ENCODE measurements at regions not wholly inside any gene's neighbourhood (a gene's known extent, or its start where the extent isn't known, plus 50 kb on each side); places are given as distances from the start of the nearest gene placed in this dataset.

DNA sequence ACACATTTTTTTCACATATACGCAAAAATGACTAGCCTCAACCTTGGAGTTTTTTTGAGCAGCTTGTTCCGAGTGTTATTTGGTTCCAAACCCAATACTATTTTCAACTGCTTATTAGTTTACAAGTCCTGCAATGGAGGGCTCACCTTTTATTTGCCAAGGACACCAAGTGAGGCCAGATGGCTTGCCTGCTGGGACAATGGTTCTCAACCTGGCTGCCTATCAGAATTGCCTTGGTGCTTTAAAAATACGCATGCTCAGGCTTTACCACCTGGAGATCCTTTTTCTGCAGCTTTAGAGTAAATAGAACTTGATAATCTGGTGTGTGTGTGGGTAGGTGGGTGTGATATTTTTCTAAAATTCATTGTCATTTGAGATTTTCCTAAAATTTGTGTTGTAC, 276.8 kb downstream of the MTERF1 start:
- Histone ChIP-seq H3K27me3 (no peaks in the 10 kb centered on the region), H3K27ac (no peak overlapping the region), H3K9me3 (no peaks in the 10 kb centered on the region), H3K4me1 (no peaks in the 10 kb centered on the region), H3K36me3 (ENCODE audit: low read depth, missing control alignments) (no peaks in the 10 kb centered on the region), H3K4me3 (no peak overlapping the region)
- intact Hi-C loops (cut with DNase I; ENCODE audit: low total_unique reads): no loop called here
- no peak for TF ChIP-seq POLR2A (IDR thresholded peaks at IDR 0.05)
- TF ChIP-seq, protein P1, sequence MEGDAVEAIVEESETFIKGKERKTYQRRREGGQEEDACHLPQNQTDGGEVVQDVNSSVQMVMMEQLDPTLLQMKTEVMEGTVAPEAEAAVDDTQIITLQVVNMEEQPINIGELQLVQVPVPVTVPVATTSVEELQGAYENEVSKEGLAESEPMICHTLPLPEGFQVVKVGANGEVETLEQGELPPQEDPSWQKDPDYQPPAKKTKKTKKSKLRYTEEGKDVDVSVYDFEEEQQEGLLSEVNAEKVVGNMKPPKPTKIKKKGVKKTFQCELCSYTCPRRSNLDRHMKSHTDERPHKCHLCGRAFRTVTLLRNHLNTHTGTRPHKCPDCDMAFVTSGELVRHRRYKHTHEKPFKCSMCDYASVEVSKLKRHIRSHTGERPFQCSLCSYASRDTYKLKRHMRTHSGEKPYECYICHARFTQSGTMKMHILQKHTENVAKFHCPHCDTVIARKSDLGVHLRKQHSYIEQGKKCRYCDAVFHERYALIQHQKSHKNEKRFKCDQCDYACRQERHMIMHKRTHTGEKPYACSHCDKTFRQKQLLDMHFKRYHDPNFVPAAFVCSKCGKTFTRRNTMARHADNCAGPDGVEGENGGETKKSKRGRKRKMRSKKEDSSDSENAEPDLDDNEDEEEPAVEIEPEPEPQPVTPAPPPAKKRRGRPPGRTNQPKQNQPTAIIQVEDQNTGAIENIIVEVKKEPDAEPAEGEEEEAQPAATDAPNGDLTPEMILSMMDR (IDR thresholded peaks at IDR 0.05): no peak
- no peak for DNase-seq
- WGBS, 2 donors: 59 to 60% methylated on average over 3 of the region's 3 CpGs

GRCh38 chr7:91608606-91609005, 271.9 kb downstream of the MTERF1 start:
- H3K27ac ChIP-seq: no peak overlapping the region
- whole genome bisulfite sequencing, 2 donors: 97 to 98% methylated on average over 2 of the region's 2 CpGs
- H3K4me3 ChIP-seq: no peak overlapping the region
- H3K27me3 ChIP-seq: no peaks in the 10 kb centered on the region
- no peak for TF ChIP-seq POLR2A (IDR thresholded peaks at IDR 0.05)
- TF ChIP-seq, protein P1 (IDR thresholded peaks at IDR 0.05): no peak
- H3K9me3 ChIP-seq: no peaks in the 10 kb centered on the region
- no peaks in the 10 kb centered on the region for H3K4me1 ChIP-seq
- intact Hi-C loops (cut with DNase I; ENCODE audit: low total_unique reads): no loop called here
- H3K36me3 ChIP-seq (ENCODE audit: low read depth, missing control alignments): no peaks in the 10 kb centered on the region
- DNase-seq: no peak

DNA sequence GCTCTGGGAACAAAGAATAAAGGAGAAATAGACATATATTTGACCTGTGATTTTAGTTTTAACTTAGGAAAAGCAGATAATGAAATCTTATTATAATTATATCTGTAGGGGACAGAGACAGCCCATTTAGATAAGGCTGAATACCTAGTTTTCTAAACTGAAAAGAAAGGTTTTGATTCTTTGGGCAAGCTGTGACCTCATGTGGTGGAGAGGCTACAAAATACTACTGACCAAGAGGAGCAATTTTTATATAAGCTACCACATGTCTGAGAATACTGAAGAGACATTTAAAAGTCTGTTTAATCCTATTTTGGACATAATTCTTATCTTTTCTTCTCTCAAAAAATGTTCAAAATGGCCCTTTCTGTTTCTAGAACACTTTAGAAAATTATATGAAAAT, 271.0 kb downstream of the MTERF1 start:
- Histone ChIP-seq H3K27me3 (no peaks in the 10 kb centered on the region), H3K36me3 (ENCODE audit: low read depth, missing control alignments) (no peaks in the 10 kb centered on the region), H3K4me1 (no peaks in the 10 kb centered on the region), H3K27ac (no peak overlapping the region), H3K4me3 (no peak overlapping the region), H3K9me3 (no peaks in the 10 kb centered on the region)
- intact Hi-C loops (cut with DNase I; ENCODE audit: low total_unique reads): no loop called here
- TF ChIP-seq, protein P1 (IDR thresholded peaks at IDR 0.05): no peak
- TF ChIP-seq POLR2A (IDR thresholded peaks at IDR 0.05): no peak
- no peak for DNase-seq

- Histone ChIP-seq H3K4me3 (no peak overlapping the region), H3K27me3 (no peaks in the 10 kb centered on the region), H3K27ac (no peak overlapping the region), H3K9me3 (no peaks in the 10 kb centered on the region), H3K4me1 (no peaks in the 10 kb centered on the region), H3K36me3 (ENCODE audit: low read depth, missing control alignments) (no peaks in the 10 kb centered on the region)
- intact Hi-C loops (cut with DNase I; ENCODE audit: low total_unique reads): no loop called here
- TF ChIP-seq POLR2A (IDR thresholded peaks at IDR 0.05): no peak
- TF ChIP-seq, protein P1 (IDR thresholded peaks at IDR 0.05): no peak
- no peak for DNase-seq
- 82 to 83% methylated on average over 4 of the region's 4 CpGs for WGBS, 2 donors
Observed at GRCh38 chr7:91614431-91614830, 266.1 kb downstream of the MTERF1 start.
